SK-N-SH (cell line): ENCODE measurements at regions not wholly inside any gene's neighbourhood (a gene's known extent, or its start where the extent isn't known, plus 50 kb on each side); places are given as distances from the start of the nearest gene placed in this dataset.
A peak's percentile ranks its signal among the peaks of the same experiment; 100 is the strongest.

Source experiments
- CTCF ChIA-PET: fragments of 300-600, 350-600 bp; formaldehyde crosslinking; extraction: SDS; loops from one replicate; lab custom pipeline; 2021; lab: Yijun Ruan, JAX
- POLR2A ChIA-PET: fragments of 350-600 bp; sonication (Branson Sonifier 250); formaldehyde crosslinking; extraction: SDS; loops from one replicate; lab custom pipeline; 2020; ENCODE audit warnings: antibody characterized with exemption, inconsistent platforms; lab: Yijun Ruan, JAX
- DNase-seq: peaks from one replicate; pipeline ENCODE4 v3.0.0; 2012
- H2AFZ ChIP-seq: fragments of 200-600 bp; sonication (generic); 2 replicates; pipeline ENCODE4 v1.8.1; 2016; ENCODE audit warnings: antibody characterized with exemption, mild to moderate bottlenecking, low read depth
- H3F3A ChIP-seq: fragments of 200-600 bp; sonication (generic); replicated peaks from 2 replicates; pipeline ENCODE3; 2016; ENCODE audit warnings: antibody characterized with exemption, mild to moderate bottlenecking; ENCODE audit not compliant: insufficient read depth
- H3K27ac ChIP-seq, 2 experiments: fragments of 200-500 bp in 1 of 2; fragments of 200-600 bp in 1 of 2; sonication (Bioruptor generic) in 1 of 2; sonication (generic), shearing (Covaris generic) in 1 of 2; 2 replicates each; pipeline versions ENCODE4 v1.5.1 to v1.6.1; 2014 to 2016; ENCODE audit warnings: low read depth in 2 of 2, inconsistent platforms in 1 of 2, low read length in 1 of 2, mild to moderate bottlenecking in 1 of 2, mixed read lengths in 1 of 2
- H3K27me3 ChIP-seq: fragments of 200-600 bp; sonication (generic), shearing (Covaris generic); 2 replicates; pipeline ENCODE4 v1.6.1; 2016; ENCODE audit warnings: mixed run types; ENCODE audit not compliant: insufficient read depth
- H3K36me3 ChIP-seq, 2 experiments: fragments of 200-500 bp in 1 of 2; fragments of 200-600 bp in 1 of 2; sonication (Bioruptor generic) in 1 of 2; sonication (generic) in 1 of 2; replicated peaks in 1 of 2; 2 replicates each; pipeline versions ENCODE3 to v1.5.1; 2014 to 2016; ENCODE audit warnings: low read length in 1 of 2, mild to moderate bottlenecking in 1 of 2; ENCODE audit not compliant: insufficient read depth in 2 of 2, control insufficient read depth in 1 of 2
- H3K4me1 ChIP-seq, 2 experiments: fragments of 200-500 bp in 1 of 2; fragments of 200-600 bp in 1 of 2; sonication (Bioruptor generic) in 1 of 2; sonication (generic), shearing (Covaris generic) in 1 of 2; 2 replicates each; pipeline versions ENCODE4 v1.5.1 to v1.6.1; 2014 to 2016; ENCODE audit warnings: low read depth in 1 of 2, low read length in 1 of 2, mixed run types in 1 of 2; ENCODE audit not compliant: insufficient read depth in 2 of 2, control insufficient read depth in 1 of 2
- H3K4me2 ChIP-seq: fragments of 200-600 bp; sonication (generic), shearing (Covaris generic); 2 replicates; pipeline ENCODE4 v1.6.1; 2017; ENCODE audit warnings: mixed run types
- H3K4me3 ChIP-seq, 2 experiments: fragments of 200-500 bp in 1 of 2; fragments of 200-600 bp in 1 of 2; sonication (Bioruptor generic) in 1 of 2; sonication (generic), shearing (Covaris generic) in 1 of 2; 2 replicates each; pipeline versions ENCODE4 v1.5.1 to v1.8.1; 2014 to 2016; ENCODE audit warnings: low read depth in 2 of 2, inconsistent platforms in 1 of 2, low read length in 1 of 2, mild to moderate bottlenecking in 1 of 2, mixed read lengths in 1 of 2, moderate library complexity in 1 of 2
- H3K79me2 ChIP-seq: fragments of 200-600 bp; sonication (generic); 2 replicates; pipeline ENCODE4 v1.8.1; 2017; ENCODE audit warnings: mild to moderate bottlenecking; ENCODE audit not compliant: insufficient read depth
- H3K9ac ChIP-seq: fragments of 200-600 bp; sonication (generic); 2 replicates; pipeline ENCODE4 v1.6.1; 2017; ENCODE audit warnings: mixed run types
- H3K9me2 ChIP-seq: fragments of 200-600 bp; sonication (generic); 2 replicates; pipeline ENCODE4 v1.6.1; 2017; ENCODE audit warnings: mixed run types
- H3K9me3 ChIP-seq: fragments of 200-600 bp; sonication (generic); 2 replicates; pipeline ENCODE4 v1.6.1; 2017; ENCODE audit warnings: mixed run types, mild to moderate bottlenecking, moderate library complexity
- H4K20me1 ChIP-seq: fragments of 200-600 bp; sonication (generic); 2 replicates; pipeline ENCODE4 v1.6.1; 2017; ENCODE audit warnings: mild to moderate bottlenecking, mixed run types; ENCODE audit not compliant: insufficient read depth
- ELF1 ChIP-seq: IDR thresholded peaks from 2 replicates; pipeline ENCODE4 v1.4.0; 2012
- FOSL2 ChIP-seq: IDR thresholded peaks from 2 replicates; pipeline ENCODE4 v1.4.0; 2012; ENCODE audit warnings: low read depth, mild to moderate bottlenecking, moderate library complexity, borderline replicate concordance
- GATA2 ChIP-seq: sonication (generic); formaldehyde crosslinking; IDR thresholded peaks from 2 replicates; pipeline ENCODE4 v1.5.0; 2020; ENCODE audit warnings: mild to moderate bottlenecking, missing genetic modification reagents
- MEF2A ChIP-seq: IDR thresholded peaks from 2 replicates; pipeline ENCODE4 v1.4.0; 2012; ENCODE audit warnings: low read depth, borderline replicate concordance
- NFIC ChIP-seq: IDR thresholded peaks from 2 replicates; pipeline ENCODE4 v1.4.0; 2012; ENCODE audit warnings: borderline replicate concordance
- POLR2AphosphoS5 ChIP-seq: IDR thresholded peaks from 2 replicates; pipeline ENCODE4 v1.6.1; 2012; ENCODE audit warnings: low read depth, low read length
- RAD21 ChIP-seq: IDR thresholded peaks from 2 replicates; pipeline ENCODE4 v1.6.1; 2012; ENCODE audit warnings: mild to moderate bottlenecking, low read length
- RCOR1 ChIP-seq: fragments of 150-350 bp; IDR thresholded peaks from 2 replicates; pipeline ENCODE4 v1.6.1; 2017; ENCODE audit warnings: antibody characterized with exemption, low read length
- REST ChIP-seq: IDR thresholded peaks from 2 replicates; pipeline ENCODE4 v1.6.1; 2012; ENCODE audit warnings: mild to moderate bottlenecking, low read depth, low read length, moderate library complexity
- RFX5 ChIP-seq: IDR thresholded peaks from 2 replicates; pipeline ENCODE4 v1.6.1; 2012; ENCODE audit warnings: mild to moderate bottlenecking, improper control_type of control experiment, low read length
- TAF1 ChIP-seq: IDR thresholded peaks from 2 replicates; pipeline ENCODE4 v1.6.1; 2012; ENCODE audit warnings: low read depth, mild to moderate bottlenecking, low read length, moderate library complexity, borderline replicate concordance
- TEAD4 ChIP-seq: IDR thresholded peaks from 2 replicates; pipeline ENCODE4 v1.4.0; 2012; ENCODE audit warnings: mild to moderate bottlenecking, borderline replicate concordance; ENCODE audit not compliant: insufficient read depth
- WGBS: methylation state at CpG from one replicate; pipeline ENCODE4 v1.1.6; 2017; ENCODE audit warnings: low lambda C conversion rate; 5-methylcytosine and 5-hydroxymethylcytosine counted together
- TF ChIP-seq, protein P1 (sequence below): IDR thresholded peaks from 2 replicates; pipeline ENCODE4 v1.4.0; 2012; ENCODE audit warnings: low read depth, borderline replicate concordance
- TF ChIP-seq, protein P2 (sequence below): fragments of 150-350 bp; IDR thresholded peaks from 2 replicates; pipeline ENCODE4 v1.6.1; 2017; ENCODE audit warnings: antibody characterized with exemption, low read length, low read depth, borderline replicate concordance
- TF ChIP-seq, protein P3 (sequence below): fragments of 150-350 bp; IDR thresholded peaks from 2 replicates; pipeline ENCODE4 v1.6.1; 2016; ENCODE audit warnings: mild to moderate bottlenecking, low read depth, low read length
- TF ChIP-seq, protein P4 (sequence below): IDR thresholded peaks from 2 replicates; pipeline ENCODE4; 2012
- TF ChIP-seq, protein P5 (sequence below): IDR thresholded peaks from 2 replicates; pipeline ENCODE4 v1.4.0; 2012; ENCODE audit warnings: low read depth

DNA sequence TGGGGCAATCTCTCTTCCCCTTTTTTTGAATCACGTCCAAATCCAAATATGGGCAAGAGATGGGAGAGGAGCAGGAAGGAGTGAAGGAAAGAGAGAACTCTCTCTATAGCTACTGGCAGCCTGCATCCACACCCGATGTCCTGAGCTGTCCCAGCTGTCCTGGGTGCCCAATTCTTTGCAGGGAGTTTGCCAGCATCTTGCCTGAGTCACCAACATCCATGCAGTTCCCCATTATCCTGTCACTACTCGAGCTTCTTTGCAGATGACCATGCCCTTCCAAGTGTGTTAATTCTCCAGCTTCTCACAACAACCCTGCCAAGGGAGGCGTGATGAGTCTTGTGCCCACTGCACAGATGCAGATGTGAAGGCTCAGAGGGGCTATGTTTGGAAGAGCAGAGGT, 127.1 kb downstream of the NSG2 start:
- no peaks in the 10 kb centered on the region for H3K79me2 ChIP-seq
- no peak overlapping the region for H3K4me3 ChIP-seq
- no peaks in the 10 kb centered on the region for H3K36me3 ChIP-seq
- H3K27ac ChIP-seq, result no peak overlapping the region
- peaks cover 0 to 22% of the 10 kb centered on the region in 2 experiments; a peak in 1 of 4 replicates for H3K4me1 ChIP-seq
- H4K20me1 ChIP-seq, result no peaks in the 10 kb centered on the region
- no peaks in the 10 kb centered on the region for H3F3A ChIP-seq
- 16% methylated on average over 4 of the region's 4 CpGs for WGBS
- POLR2A ChIA-PET, result no interaction called here
- DNase-seq, result no peak
- H3K4me2 ChIP-seq, result no peak overlapping the region
- H3K9ac ChIP-seq, result no peak overlapping the region
- no peaks in the 10 kb centered on the region for H3K9me3 ChIP-seq
- H3K27me3 ChIP-seq, result no peaks in the 10 kb centered on the region
- TF ChIP-seq GATA2 (CRISPR knock-in tag) (no peak), POLR2AphosphoS5 (no peak), RFX5 (no peak), RAD21 (no peak)
- CTCF ChIA-PET, result interaction anchor here (1.4 kb wide), 1 partner anchor 20 kb away, joined by 4 read pairs; no protein-coding TSS in a partner anchor
- H3K9me2 ChIP-seq, result no peaks in the 10 kb centered on the region
- H2AFZ ChIP-seq, result no peak overlapping the region

- CTCF ChIA-PET, result interaction anchor here (0.8 kb wide), 1 partner anchor 11 kb away, joined by 3 read pairs; no protein-coding TSS in a partner anchor
- Histone ChIP-seq H3K9me2 (no peaks in the 10 kb centered on the region), H3K36me3 (no peaks in the 10 kb centered on the region), H3K9me3 (no peaks in the 10 kb centered on the region), H2AFZ (no peak overlapping the region), H3K4me2 (no peak overlapping the region), H4K20me1 (no peaks in the 10 kb centered on the region), H3K4me1 (peaks cover 0 to 22% of the 10 kb centered on the region in 2 experiments; a peak in 1 of 4 replicates), H3K9ac (no peak overlapping the region), H3F3A (no peaks in the 10 kb centered on the region), H3K79me2 (no peaks in the 10 kb centered on the region), H3K27ac (peak overlapping the region in 1 of 2 experiments; percentile 25; a peak in 1 of 4 replicates), H3K4me3 (no peak overlapping the region), H3K27me3 (no peaks in the 10 kb centered on the region)
- POLR2A ChIA-PET, result no interaction called here
- 74% methylated on average over 6 of the region's 6 CpGs for WGBS
- DNase-seq, result no peak
- TF ChIP-seq, protein P1, sequence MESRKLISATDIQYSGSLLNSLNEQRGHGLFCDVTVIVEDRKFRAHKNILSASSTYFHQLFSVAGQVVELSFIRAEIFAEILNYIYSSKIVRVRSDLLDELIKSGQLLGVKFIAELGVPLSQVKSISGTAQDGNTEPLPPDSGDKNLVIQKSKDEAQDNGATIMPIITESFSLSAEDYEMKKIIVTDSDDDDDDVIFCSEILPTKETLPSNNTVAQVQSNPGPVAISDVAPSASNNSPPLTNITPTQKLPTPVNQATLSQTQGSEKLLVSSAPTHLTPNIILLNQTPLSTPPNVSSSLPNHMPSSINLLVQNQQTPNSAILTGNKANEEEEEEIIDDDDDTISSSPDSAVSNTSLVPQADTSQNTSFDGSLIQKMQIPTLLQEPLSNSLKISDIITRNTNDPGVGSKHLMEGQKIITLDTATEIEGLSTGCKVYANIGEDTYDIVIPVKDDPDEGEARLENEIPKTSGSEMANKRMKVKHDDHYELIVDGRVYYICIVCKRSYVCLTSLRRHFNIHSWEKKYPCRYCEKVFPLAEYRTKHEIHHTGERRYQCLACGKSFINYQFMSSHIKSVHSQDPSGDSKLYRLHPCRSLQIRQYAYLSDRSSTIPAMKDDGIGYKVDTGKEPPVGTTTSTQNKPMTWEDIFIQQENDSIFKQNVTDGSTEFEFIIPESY, result no peak
- TF ChIP-seq, protein P2, sequence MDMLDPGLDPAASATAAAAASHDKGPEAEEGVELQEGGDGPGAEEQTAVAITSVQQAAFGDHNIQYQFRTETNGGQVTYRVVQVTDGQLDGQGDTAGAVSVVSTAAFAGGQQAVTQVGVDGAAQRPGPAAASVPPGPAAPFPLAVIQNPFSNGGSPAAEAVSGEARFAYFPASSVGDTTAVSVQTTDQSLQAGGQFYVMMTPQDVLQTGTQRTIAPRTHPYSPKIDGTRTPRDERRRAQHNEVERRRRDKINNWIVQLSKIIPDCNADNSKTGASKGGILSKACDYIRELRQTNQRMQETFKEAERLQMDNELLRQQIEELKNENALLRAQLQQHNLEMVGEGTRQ, result no peak
- TF ChIP-seq, protein P3, sequence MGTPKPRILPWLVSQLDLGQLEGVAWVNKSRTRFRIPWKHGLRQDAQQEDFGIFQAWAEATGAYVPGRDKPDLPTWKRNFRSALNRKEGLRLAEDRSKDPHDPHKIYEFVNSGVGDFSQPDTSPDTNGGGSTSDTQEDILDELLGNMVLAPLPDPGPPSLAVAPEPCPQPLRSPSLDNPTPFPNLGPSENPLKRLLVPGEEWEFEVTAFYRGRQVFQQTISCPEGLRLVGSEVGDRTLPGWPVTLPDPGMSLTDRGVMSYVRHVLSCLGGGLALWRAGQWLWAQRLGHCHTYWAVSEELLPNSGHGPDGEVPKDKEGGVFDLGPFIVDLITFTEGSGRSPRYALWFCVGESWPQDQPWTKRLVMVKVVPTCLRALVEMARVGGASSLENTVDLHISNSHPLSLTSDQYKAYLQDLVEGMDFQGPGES, result no peak
- TF ChIP-seq RAD21 (no peak), POLR2AphosphoS5 (no peak), FOSL2 (no peak), NFIC (no peak), REST (no peak), TAF1 (no peak), GATA2 (CRISPR knock-in tag) (no peak), RCOR1 (no peak), TEAD4 (no peak), ELF1 (no peak), MEF2A (no peak)
- TF ChIP-seq, protein P4, sequence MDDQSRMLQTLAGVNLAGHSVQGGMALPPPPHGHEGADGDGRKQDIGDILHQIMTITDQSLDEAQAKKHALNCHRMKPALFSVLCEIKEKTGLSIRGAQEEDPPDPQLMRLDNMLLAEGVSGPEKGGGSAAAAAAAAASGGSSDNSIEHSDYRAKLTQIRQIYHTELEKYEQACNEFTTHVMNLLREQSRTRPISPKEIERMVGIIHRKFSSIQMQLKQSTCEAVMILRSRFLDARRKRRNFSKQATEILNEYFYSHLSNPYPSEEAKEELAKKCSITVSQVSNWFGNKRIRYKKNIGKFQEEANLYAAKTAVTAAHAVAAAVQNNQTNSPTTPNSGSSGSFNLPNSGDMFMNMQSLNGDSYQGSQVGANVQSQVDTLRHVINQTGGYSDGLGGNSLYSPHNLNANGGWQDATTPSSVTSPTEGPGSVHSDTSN, result no peak
- TF ChIP-seq, protein P5, sequence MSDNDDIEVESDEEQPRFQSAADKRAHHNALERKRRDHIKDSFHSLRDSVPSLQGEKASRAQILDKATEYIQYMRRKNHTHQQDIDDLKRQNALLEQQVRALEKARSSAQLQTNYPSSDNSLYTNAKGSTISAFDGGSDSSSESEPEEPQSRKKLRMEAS, result no peak
Observed at GRCh38 chr5:174173766-174174165, 128.3 kb downstream of the NSG2 start.
